ENCODE measurements at regions not wholly inside any gene's neighbourhood (a gene's known extent, or its start where the extent isn't known, plus 50 kb on each side); places are given as distances from the start of the nearest gene placed in this dataset.

- TF ChIP-seq PRDM10 (tag by site-specific recombination; IDR thresholded peaks at IDR 0.05) (no peak), ZNF423 (tag by site-specific recombination; IDR thresholded peaks at IDR 0.05) (no peak), ZNF132 (tag by site-specific recombination; IDR thresholded peaks at IDR 0.05; ENCODE audit: borderline replicate concordance) (no peak), ZFP3 (tag by site-specific recombination; IDR thresholded peaks at IDR 0.05; ENCODE audit: low read depth) (no peak), ZNF692 (tag by site-specific recombination; IDR thresholded peaks at IDR 0.05) (no peak), ZNF248 (tag by site-specific recombination; IDR thresholded peaks at IDR 0.05) (no peak), ZNF366 (tag by site-specific recombination; conservative IDR thresholded peaks at IDR 0.05) (no peak), ZNF544 (tag by site-specific recombination; IDR thresholded peaks at IDR 0.05) (no peak), EGR2 (tag by site-specific recombination; IDR thresholded peaks at IDR 0.05; ENCODE audit: low read depth) (no peak), ZNF202 (tag by site-specific recombination; IDR thresholded peaks at IDR 0.05; ENCODE audit: borderline replicate concordance) (no peak)
These were observed 460.9 kb downstream of the METTL15 start (continued) for GRCh38 chr11:28569106-28569505.

- POLR2A ChIA-PET, result interaction anchor here (1.7 kb wide), 1 partner anchor 15 kb away, joined by 5 read pairs; no protein-coding TSS in a partner anchor
- H3K4me3 ChIP-seq (ENCODE audit: low read depth, low read length), result no peak overlapping the region; the same call in 1 of the 2 replicates
These were observed 458.3 kb downstream of the METTL15 start for GRCh38 chr11:28566339-28567089.

GRCh38 chr11:28559492-28559891 lies 451.3 kb downstream of the METTL15 start:
- Histone ChIP-seq H3K36me3 (ENCODE audit: control insufficient read depth in 2 of 2, insufficient read depth in 1 of 2, low read length in 2 of 2) (no peaks in the 10 kb centered on the region), H3K4me3 (ENCODE audit: low read depth, low read length) (no peak overlapping the region), H3K4me1 (ENCODE audit: control insufficient read depth, insufficient read depth, low read length) (peaks cover 5% of the 10 kb centered on the region; the same call in 1 of the 2 replicates), H3K27ac (ENCODE audit: extremely low read depth, low read depth, low read length) (no peak overlapping the region), H3K9me3 (ENCODE audit: control insufficient read depth, insufficient read depth, low read depth, low read length) (no peaks in the 10 kb centered on the region)
- ChIA-PET CTCF (interaction anchor here (0.6 to 0.7 kb wide), 2 partner anchors 41 to 78 kb away, joined by 3 read pairs; no protein-coding TSS in a partner anchor), POLR2A (no interaction called here)
- TF ChIP-seq FEZF1 (tag by site-specific recombination; IDR thresholded peaks at IDR 0.05) (peak; percentile 17; the same call in 1 of the 2 replicates), GLI4 (tag by site-specific recombination; IDR thresholded peaks at IDR 0.05) (no peak), ZBTB48 (tag by site-specific recombination; IDR thresholded peaks at IDR 0.05) (peak; percentile 41; the same call in 1 of the 2 replicates), ZSCAN30 (tag by site-specific recombination; IDR thresholded peaks at IDR 0.05) (no peak), SP7 (tag by site-specific recombination; IDR thresholded peaks at IDR 0.05) (no peak), ZXDB (tag by site-specific recombination; IDR thresholded peaks at IDR 0.05) (0 out of 2 replicates have a peak, but pooled peaks have one; percentile 20), ZNF629 (tag by site-specific recombination; IDR thresholded peaks at IDR 0.05) (0 out of 2 replicates have a peak, but pooled peaks have one; percentile 17), ZFP69B (tag by site-specific recombination; IDR thresholded peaks at IDR 0.05) (no peak)

More at GRCh38 chr11:28566339-28567089, 458.3 kb downstream of the METTL15 start:
- H3K4me1 ChIP-seq (ENCODE audit: control insufficient read depth, insufficient read depth, low read length), result no peaks in the 10 kb centered on the region
- H3K36me3 ChIP-seq (ENCODE audit: control insufficient read depth in 2 of 2, insufficient read depth in 1 of 2, low read length in 2 of 2), result no peaks in the 10 kb centered on the region
- TF ChIP-seq ZNF677 (tag by site-specific recombination; IDR thresholded peaks at IDR 0.05), result no peak
- no peak for TF ChIP-seq ZNF830 (tag by site-specific recombination; IDR thresholded peaks at IDR 0.05; ENCODE audit: low read depth)
- TF ChIP-seq IKZF3 (tag by site-specific recombination; IDR thresholded peaks at IDR 0.05), result no peak
- no peak for TF ChIP-seq ZBTB17 (tag by site-specific recombination; IDR thresholded peaks at IDR 0.05)
- no peak for TF ChIP-seq ELK4 (IDR thresholded peaks at IDR 0.05; ENCODE audit: borderline replicate concordance, low read depth, low read length)
- no peak for TF ChIP-seq ZNF292 (tag by site-specific recombination; IDR thresholded peaks at IDR 0.05; ENCODE audit: borderline replicate concordance, low read depth)
- H3K9me3 ChIP-seq (ENCODE audit: control insufficient read depth, insufficient read depth, low read depth, low read length), result no peaks in the 10 kb centered on the region
- no peak overlapping the region for H3K27ac ChIP-seq (ENCODE audit: extremely low read depth, low read depth, low read length)
- CTCF ChIA-PET, result interaction anchor here (0.6 to 1.4 kb wide), 3 partner anchors 15 to 601 kb away, joined by 3 to 5 read pairs (median 3); no protein-coding TSS in a partner anchor
